ENCODE measurements at regions not wholly inside any gene's neighbourhood (a gene's known extent, or its start where the extent isn't known, plus 50 kb on each side); places are given as distances from the start of the nearest gene placed in this dataset.

DNA sequence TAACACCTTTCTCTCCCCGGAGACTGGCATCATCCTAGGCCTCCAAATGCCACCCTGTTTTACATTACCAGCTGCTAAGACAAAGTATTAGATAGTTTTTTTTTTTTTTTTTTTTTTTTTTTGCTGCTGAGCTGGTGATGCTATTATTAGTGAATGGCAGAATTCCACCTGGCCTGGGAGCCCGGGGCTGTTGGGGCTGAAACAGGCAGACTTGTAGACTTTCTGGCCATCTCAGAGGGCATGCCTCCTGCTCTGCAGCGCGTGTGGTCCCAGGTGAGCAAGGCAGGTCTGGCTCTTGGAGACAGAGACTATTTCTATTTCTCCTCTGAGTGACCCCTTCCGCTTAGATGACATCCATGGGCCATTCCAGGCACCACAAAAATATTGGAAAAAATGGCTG is 104.2 kb downstream of the EMX2 start:
- no peak for DNase-seq (ENCODE audit: low spot score)

DNA sequence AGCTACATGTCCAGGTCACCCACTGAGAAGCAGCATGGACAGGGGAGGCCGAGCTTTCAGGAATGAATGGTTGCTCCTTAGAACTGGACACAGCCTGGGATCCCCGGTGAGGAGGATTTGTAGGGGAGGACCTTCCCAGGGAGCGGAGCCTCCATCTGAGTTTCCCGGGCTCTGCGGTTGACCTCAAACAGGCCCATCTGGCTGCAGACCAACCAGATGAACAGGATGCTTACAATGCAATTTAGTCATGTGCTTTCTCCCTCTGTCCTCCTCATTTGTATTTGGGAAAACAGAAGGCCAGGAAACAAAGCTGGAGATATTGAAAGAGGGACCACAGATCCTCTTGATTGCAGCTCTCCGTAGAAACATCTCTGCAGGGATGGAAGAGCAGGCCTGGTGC is 104.8 kb downstream of the EMX2 start:
- CTCF ChIA-PET, result no interaction called here
- POLR2A ChIA-PET (ENCODE audit: low non-redundant PET), result no interaction called here
- DNase-seq (ENCODE audit: low spot score), result no peak
- no peak for TF ChIP-seq CTCF (conservative IDR thresholded peaks at IDR 0.05; ENCODE audit: low read depth)
- no peak overlapping the region for H3K27ac ChIP-seq

More for the DNA sequence above, 104.2 kb downstream of the EMX2 start:
- ChIA-PET CTCF (interaction anchor here (0.7 kb wide), 1 partner anchor 15 kb away, joined by 4 read pairs; no protein-coding TSS in a partner anchor), POLR2A (ENCODE audit: low non-redundant PET) (no interaction called here)
- TF ChIP-seq CTCF (conservative IDR thresholded peaks at IDR 0.05; ENCODE audit: low read depth), result no peak
- H3K27ac ChIP-seq, result no peak overlapping the region

GRCh38 chr10:117651121-117651520 is 108.6 kb downstream of the EMX2 start:
- ChIA-PET POLR2A (ENCODE audit: low non-redundant PET) (no interaction called here), CTCF (no interaction called here)
- DNase-seq (ENCODE audit: low spot score), result no peak
- no peak overlapping the region for H3K27ac ChIP-seq
- TF ChIP-seq CTCF (conservative IDR thresholded peaks at IDR 0.05; ENCODE audit: low read depth), result no peak

- POLR2A ChIA-PET (ENCODE audit: low non-redundant PET), result no interaction called here
- no peak for DNase-seq (ENCODE audit: low spot score)
- no peak for TF ChIP-seq CTCF (conservative IDR thresholded peaks at IDR 0.05; ENCODE audit: low read depth)
- CTCF ChIA-PET, result interaction anchor here (0.5 to 0.6 kb wide), 3 partner anchors 23 to 1750 kb away, joined by 3 read pairs; no protein-coding TSS in a partner anchor
- peak overlapping the region; percentile 46; the same call in 1 of the 2 replicates for H3K27ac ChIP-seq
These were observed 110.0 kb downstream of the EMX2 start for GRCh38 chr10:117652228-117653169.

GRCh38 chr10:117653170-117653515 is 110.6 kb downstream of the EMX2 start:
- no peak overlapping the region for H3K27ac ChIP-seq
- CTCF ChIA-PET, result no interaction called here
- DNase-seq (ENCODE audit: low spot score), result peak; percentile 98
- POLR2A ChIA-PET (ENCODE audit: low non-redundant PET), result no interaction called here
- no peak for TF ChIP-seq CTCF (conservative IDR thresholded peaks at IDR 0.05; ENCODE audit: low read depth)

DNA sequence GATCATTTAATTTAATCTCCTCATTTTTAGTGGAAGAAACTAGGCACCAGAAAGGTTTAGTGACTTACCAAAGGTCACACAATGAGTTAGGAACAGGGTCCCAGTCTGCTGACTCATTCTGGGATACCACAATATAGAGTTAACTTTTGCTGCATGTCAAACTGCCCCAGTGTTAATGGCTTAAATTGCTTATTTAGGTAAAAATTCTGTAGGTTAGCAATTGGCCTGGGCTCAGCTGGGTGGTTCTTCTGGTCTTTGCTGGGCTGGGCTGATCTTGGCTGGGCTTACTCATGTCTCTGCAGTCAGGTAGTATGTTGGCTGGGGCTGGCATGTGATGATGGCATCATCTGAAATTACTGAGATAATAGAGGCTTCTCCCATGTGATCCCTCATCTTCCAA is 111.6 kb downstream of the EMX2 start:
- no peak for TF ChIP-seq CTCF (conservative IDR thresholded peaks at IDR 0.05; ENCODE audit: low read depth)
- ChIA-PET POLR2A (ENCODE audit: low non-redundant PET) (no interaction called here), CTCF (no interaction called here)
- DNase-seq (ENCODE audit: low spot score), result no peak
- no peak overlapping the region for H3K27ac ChIP-seq

All from RWPE1 (cell line).